WTC11 (cell line): ENCODE measurements at regions not wholly inside any gene's neighbourhood (a gene's known extent, or its start where the extent isn't known, plus 50 kb on each side); places are given as distances from the start of the nearest gene placed in this dataset.

ENCODE experiments used
- ATAC-seq: fragments of 200-7000 bp; cut with Tn5 transposase; 2 replicates; pipeline ENCODE4 v1.10.0; 2021; ENCODE audit warnings: mild to moderate bottlenecking, moderate library complexity
- CTCF ChIA-PET: fragments of 300-600 bp; sonication (Branson Sonifier 250); formaldehyde crosslinking; loops from one replicate; lab custom pipeline; 2021; ENCODE audit warnings: antibody characterized with exemption; lab: Charles Lee
- POLR2A ChIA-PET: fragments of 350-600 bp; sonication (Branson Sonifier 250); formaldehyde crosslinking; loops from one replicate; lab custom pipeline; 2021; ENCODE audit warnings: antibody characterized with exemption; lab: Charles Lee
- DNase-seq: peaks from one replicate; pipeline ENCODE4 v3.0.0; 2021; ENCODE audit warnings: low spot score
- H3K27ac Mint-ChIP-seq: 2 replicates; pipeline ENCODE4 v1.8.0; 2021; ENCODE audit warnings: mixed read lengths
- H3K27me3 Mint-ChIP-seq: 2 replicates; pipeline ENCODE4 v1.8.0; 2021; ENCODE audit warnings: low read depth, mild to moderate bottlenecking, moderate library complexity, mixed read lengths
- H3K36me3 Mint-ChIP-seq: 2 replicates; pipeline ENCODE4 v1.8.0; 2021; ENCODE audit warnings: mixed read lengths
- H3K4me1 Mint-ChIP-seq: 2 replicates; pipeline ENCODE4 v1.8.0; 2022; ENCODE audit warnings: mixed read lengths
- H3K4me3 Mint-ChIP-seq: 2 replicates; pipeline ENCODE4 v1.8.0; 2021; ENCODE audit warnings: mild to moderate bottlenecking, moderate library complexity, mixed read lengths
- H3K9me3 Mint-ChIP-seq: 2 replicates; pipeline ENCODE4 v1.8.0; 2021; ENCODE audit warnings: mixed read lengths
- CBFB ChIP-seq: sonication (generic); formaldehyde crosslinking; IDR thresholded peaks from 2 replicates; pipeline ENCODE4 v1.8.1; 2022; ENCODE audit warnings: mild to moderate bottlenecking, low read depth, missing genetic modification reagents
- ELF4 ChIP-seq: sonication (generic); formaldehyde crosslinking; IDR thresholded peaks from 2 replicates; pipeline ENCODE4 v1.8.1; 2022; ENCODE audit warnings: low read depth, mild to moderate bottlenecking, moderate library complexity, missing genetic modification reagents
- ESRRA ChIP-seq: sonication (generic); formaldehyde crosslinking; IDR thresholded peaks from 2 replicates; pipeline ENCODE4 v1.8.1; 2022; ENCODE audit warnings: mild to moderate bottlenecking, missing genetic modification reagents, borderline replicate concordance
- FOXK1 ChIP-seq: sonication (generic); formaldehyde crosslinking; IDR thresholded peaks from 2 replicates; pipeline ENCODE4 v1.8.0; 2022; ENCODE audit warnings: mild to moderate bottlenecking, moderate library complexity, missing genetic modification reagents
- GABPB1 ChIP-seq: sonication (generic); formaldehyde crosslinking; IDR thresholded peaks from 2 replicates; pipeline ENCODE4 v1.8.1; 2023; ENCODE audit warnings: mild to moderate bottlenecking, missing genetic modification reagents
- GTF2I ChIP-seq: fragments of 250-450 bp; sonication (Bioruptor Pico); conservative IDR thresholded peaks from 2 replicates; pipeline ENCODE4 v1.4.0; 2021; ENCODE audit warnings: mild to moderate bottlenecking
- JAZF1 ChIP-seq: fragments of 250-450 bp; sonication (Bioruptor Pico); IDR thresholded peaks from 2 replicates; pipeline ENCODE4 v1.9.0; 2021; ENCODE audit warnings: moderate library complexity, mild to moderate bottlenecking, inconsistent platforms
- KAT7 ChIP-seq: sonication (generic); formaldehyde crosslinking; IDR thresholded peaks from 2 replicates; pipeline ENCODE4 v1.8.1; 2023; ENCODE audit warnings: missing genetic modification reagents, mild to moderate bottlenecking, borderline replicate concordance
- MXD4 ChIP-seq: fragments of 250-450 bp; sonication (Bioruptor Pico); IDR thresholded peaks from 2 replicates; pipeline ENCODE4 v1.8.0; 2021; ENCODE audit warnings: mild to moderate bottlenecking, moderate library complexity, borderline replicate concordance
- PRRX2 ChIP-seq: fragments of 250-450 bp; sonication (Bioruptor Pico); IDR thresholded peaks from 2 replicates; pipeline ENCODE4 v1.8.0; 2021; ENCODE audit warnings: mild to moderate bottlenecking
- RELA ChIP-seq: sonication (generic); formaldehyde crosslinking; IDR thresholded peaks from 2 replicates; pipeline ENCODE4 v1.8.1; 2022; ENCODE audit warnings: missing genetic modification reagents, mild to moderate bottlenecking, borderline replicate concordance
- SP1 ChIP-seq: sonication (generic); formaldehyde crosslinking; conservative IDR thresholded peaks from 2 replicates; pipeline ENCODE4 v1.8.1; 2022; ENCODE audit warnings: missing genetic modification reagents
- ZNF396 ChIP-seq: fragments of 250-450 bp; sonication (Bioruptor Pico); IDR thresholded peaks from 2 replicates; pipeline ENCODE4 v1.8.0; 2021; ENCODE audit warnings: mild to moderate bottlenecking, moderate library complexity, borderline replicate concordance
- ZNF416 ChIP-seq: fragments of 250-450 bp; sonication (Bioruptor Pico); IDR thresholded peaks from 2 replicates; pipeline ENCODE4 v1.9.0; 2021; ENCODE audit warnings: mild to moderate bottlenecking, inconsistent platforms
- ZNF423 ChIP-seq: fragments of 250-450 bp; sonication (Bioruptor Pico); IDR thresholded peaks from 2 replicates; pipeline ENCODE4 v2.1.2; 2022; ENCODE audit warnings: mild to moderate bottlenecking, moderate library complexity
- ZNF671 ChIP-seq: fragments of 250-450 bp; sonication (Bioruptor Pico); IDR thresholded peaks from 2 replicates; pipeline ENCODE4 v1.8.0; 2021; ENCODE audit warnings: mild to moderate bottlenecking
- TF ChIP-seq, protein P1 (sequence below): sonication (generic); formaldehyde crosslinking; IDR thresholded peaks from 2 replicates; pipeline ENCODE4 v1.8.1; 2022; ENCODE audit warnings: low read depth, mild to moderate bottlenecking, moderate library complexity, missing genetic modification reagents, borderline replicate concordance
- TF ChIP-seq, protein P2 (sequence below): sonication (generic); formaldehyde crosslinking; IDR thresholded peaks from 2 replicates; pipeline ENCODE4 v1.8.1; 2023; ENCODE audit warnings: mild to moderate bottlenecking, missing genetic modification reagents, moderate library complexity
- TF ChIP-seq, protein P3 (sequence below): sonication (generic); formaldehyde crosslinking; IDR thresholded peaks from 2 replicates; pipeline ENCODE4 v1.8.1; 2023; ENCODE audit warnings: mild to moderate bottlenecking, missing genetic modification reagents
- TF ChIP-seq, protein P4 (sequence below): sonication (generic); formaldehyde crosslinking; IDR thresholded peaks from 2 replicates; pipeline ENCODE4 v1.8.0; 2022; ENCODE audit warnings: mild to moderate bottlenecking, missing genetic modification reagents
- TF ChIP-seq, protein P5 (sequence below): sonication (generic); formaldehyde crosslinking; IDR thresholded peaks from 2 replicates; pipeline ENCODE4 v1.8.0; 2023; ENCODE audit warnings: missing genetic modification reagents
- TF ChIP-seq, protein P6 (sequence below): sonication (generic); formaldehyde crosslinking; IDR thresholded peaks from 2 replicates; pipeline ENCODE4 v1.8.1; 2022; ENCODE audit warnings: low read depth, missing genetic modification reagents, borderline replicate concordance
- TF ChIP-seq, protein P7 (sequence below): sonication (generic); formaldehyde crosslinking; IDR thresholded peaks from 2 replicates; pipeline ENCODE4 v1.8.1; 2023; ENCODE audit warnings: mild to moderate bottlenecking, missing genetic modification reagents, moderate library complexity

DNA sequence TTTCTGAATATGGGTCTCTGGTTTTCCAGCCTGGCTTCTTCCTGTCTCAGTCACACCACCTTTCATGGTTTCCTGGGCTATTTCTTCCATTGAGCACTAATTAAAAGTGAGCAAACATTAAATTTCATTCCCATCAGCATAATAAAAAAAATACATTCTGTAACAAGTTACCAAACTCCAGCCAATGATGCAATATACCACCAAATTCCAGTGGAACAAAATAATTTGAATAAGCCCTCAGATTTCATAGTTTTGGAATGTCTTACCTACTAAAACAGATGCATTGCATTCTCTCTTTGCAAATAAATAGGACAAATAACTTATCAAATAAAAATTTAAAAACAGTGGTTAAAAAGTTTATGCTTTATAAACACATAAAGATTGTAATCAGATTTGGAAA is 97.8 kb upstream of the PRDM1 start (continued):
- TF ChIP-seq, protein P1, sequence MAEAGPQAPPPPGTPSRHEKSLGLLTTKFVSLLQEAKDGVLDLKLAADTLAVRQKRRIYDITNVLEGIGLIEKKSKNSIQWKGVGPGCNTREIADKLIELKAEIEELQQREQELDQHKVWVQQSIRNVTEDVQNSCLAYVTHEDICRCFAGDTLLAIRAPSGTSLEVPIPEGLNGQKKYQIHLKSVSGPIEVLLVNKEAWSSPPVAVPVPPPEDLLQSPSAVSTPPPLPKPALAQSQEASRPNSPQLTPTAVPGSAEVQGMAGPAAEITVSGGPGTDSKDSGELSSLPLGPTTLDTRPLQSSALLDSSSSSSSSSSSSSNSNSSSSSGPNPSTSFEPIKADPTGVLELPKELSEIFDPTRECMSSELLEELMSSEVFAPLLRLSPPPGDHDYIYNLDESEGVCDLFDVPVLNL = no peak
- no peak for TF ChIP-seq MXD4 (CRISPR knock-in tag)
- TF ChIP-seq RELA (CRISPR knock-in tag) = no peak
- no peak for TF ChIP-seq PRRX2 (CRISPR knock-in tag)
- TF ChIP-seq ELF4 (CRISPR knock-in tag) = no peak
- no peak for TF ChIP-seq ZNF396 (CRISPR knock-in tag)

DNA sequence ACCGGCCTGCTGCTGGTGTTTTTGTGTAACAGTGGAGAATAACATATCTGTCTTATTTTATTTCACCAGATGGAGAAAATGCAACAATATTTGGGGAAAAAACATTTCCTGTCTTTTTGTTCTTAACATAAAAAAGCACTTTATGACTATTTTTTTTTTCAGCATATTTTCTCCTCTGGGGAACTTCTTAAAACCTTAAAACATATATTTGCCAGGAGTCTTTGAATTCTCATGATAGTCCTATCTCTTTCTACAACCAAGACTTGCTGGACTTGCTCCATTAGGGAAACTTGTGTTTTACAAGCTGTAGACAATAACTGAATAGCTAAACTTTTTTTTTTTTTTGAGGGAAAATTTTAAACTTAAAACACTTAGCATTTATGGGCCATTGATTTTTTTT is 98.6 kb upstream of the PRDM1 start:
- Mint-ChIP-seq H3K9me3 (no peaks in the 10 kb centered on the region), H3K4me3 (no peak overlapping the region), H3K27me3 (peaks cover 100% of the 10 kb centered on the region), H3K4me1 (peaks cover 24% of the 10 kb centered on the region), H3K27ac (no peak overlapping the region), H3K36me3 (no peaks in the 10 kb centered on the region)
- TF ChIP-seq, protein P2, sequence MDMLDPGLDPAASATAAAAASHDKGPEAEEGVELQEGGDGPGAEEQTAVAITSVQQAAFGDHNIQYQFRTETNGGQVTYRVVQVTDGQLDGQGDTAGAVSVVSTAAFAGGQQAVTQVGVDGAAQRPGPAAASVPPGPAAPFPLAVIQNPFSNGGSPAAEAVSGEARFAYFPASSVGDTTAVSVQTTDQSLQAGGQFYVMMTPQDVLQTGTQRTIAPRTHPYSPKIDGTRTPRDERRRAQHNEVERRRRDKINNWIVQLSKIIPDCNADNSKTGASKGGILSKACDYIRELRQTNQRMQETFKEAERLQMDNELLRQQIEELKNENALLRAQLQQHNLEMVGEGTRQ (CRISPR knock-in tag) = no peak
- TF ChIP-seq ZNF423 = no peak
- TF ChIP-seq, protein P3, sequence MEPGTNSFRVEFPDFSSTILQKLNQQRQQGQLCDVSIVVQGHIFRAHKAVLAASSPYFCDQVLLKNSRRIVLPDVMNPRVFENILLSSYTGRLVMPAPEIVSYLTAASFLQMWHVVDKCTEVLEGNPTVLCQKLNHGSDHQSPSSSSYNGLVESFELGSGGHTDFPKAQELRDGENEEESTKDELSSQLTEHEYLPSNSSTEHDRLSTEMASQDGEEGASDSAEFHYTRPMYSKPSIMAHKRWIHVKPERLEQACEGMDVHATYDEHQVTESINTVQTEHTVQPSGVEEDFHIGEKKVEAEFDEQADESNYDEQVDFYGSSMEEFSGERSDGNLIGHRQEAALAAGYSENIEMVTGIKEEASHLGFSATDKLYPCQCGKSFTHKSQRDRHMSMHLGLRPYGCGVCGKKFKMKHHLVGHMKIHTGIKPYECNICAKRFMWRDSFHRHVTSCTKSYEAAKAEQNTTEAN (CRISPR knock-in tag) = no peak
- no peak for TF ChIP-seq FOXK1 (CRISPR knock-in tag)
- TF ChIP-seq, protein P4, sequence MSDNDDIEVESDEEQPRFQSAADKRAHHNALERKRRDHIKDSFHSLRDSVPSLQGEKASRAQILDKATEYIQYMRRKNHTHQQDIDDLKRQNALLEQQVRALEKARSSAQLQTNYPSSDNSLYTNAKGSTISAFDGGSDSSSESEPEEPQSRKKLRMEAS (CRISPR knock-in tag) = no peak
- no peak for TF ChIP-seq GABPB1 (CRISPR knock-in tag)
- TF ChIP-seq ESRRA = no peak
- no peak for TF ChIP-seq KAT7
- no peak for TF ChIP-seq JAZF1
- no peak for TF ChIP-seq ZNF671 (CRISPR knock-in tag)
- TF ChIP-seq, protein P5, sequence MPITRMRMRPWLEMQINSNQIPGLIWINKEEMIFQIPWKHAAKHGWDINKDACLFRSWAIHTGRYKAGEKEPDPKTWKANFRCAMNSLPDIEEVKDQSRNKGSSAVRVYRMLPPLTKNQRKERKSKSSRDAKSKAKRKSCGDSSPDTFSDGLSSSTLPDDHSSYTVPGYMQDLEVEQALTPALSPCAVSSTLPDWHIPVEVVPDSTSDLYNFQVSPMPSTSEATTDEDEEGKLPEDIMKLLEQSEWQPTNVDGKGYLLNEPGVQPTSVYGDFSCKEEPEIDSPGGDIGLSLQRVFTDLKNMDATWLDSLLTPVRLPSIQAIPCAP (CRISPR knock-in tag) = no peak
- no peak for TF ChIP-seq ZNF416 (CRISPR knock-in tag)
- TF ChIP-seq, protein P6, sequence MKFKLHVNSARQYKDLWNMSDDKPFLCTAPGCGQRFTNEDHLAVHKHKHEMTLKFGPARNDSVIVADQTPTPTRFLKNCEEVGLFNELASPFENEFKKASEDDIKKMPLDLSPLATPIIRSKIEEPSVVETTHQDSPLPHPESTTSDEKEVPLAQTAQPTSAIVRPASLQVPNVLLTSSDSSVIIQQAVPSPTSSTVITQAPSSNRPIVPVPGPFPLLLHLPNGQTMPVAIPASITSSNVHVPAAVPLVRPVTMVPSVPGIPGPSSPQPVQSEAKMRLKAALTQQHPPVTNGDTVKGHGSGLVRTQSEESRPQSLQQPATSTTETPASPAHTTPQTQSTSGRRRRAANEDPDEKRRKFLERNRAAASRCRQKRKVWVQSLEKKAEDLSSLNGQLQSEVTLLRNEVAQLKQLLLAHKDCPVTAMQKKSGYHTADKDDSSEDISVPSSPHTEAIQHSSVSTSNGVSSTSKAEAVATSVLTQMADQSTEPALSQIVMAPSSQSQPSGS (CRISPR knock-in tag) = no peak
- TF ChIP-seq CBFB (CRISPR knock-in tag) = no peak
- TF ChIP-seq, protein P1 = no peak
- TF ChIP-seq SP1 (CRISPR knock-in tag) = no peak
- TF ChIP-seq, protein P7, sequence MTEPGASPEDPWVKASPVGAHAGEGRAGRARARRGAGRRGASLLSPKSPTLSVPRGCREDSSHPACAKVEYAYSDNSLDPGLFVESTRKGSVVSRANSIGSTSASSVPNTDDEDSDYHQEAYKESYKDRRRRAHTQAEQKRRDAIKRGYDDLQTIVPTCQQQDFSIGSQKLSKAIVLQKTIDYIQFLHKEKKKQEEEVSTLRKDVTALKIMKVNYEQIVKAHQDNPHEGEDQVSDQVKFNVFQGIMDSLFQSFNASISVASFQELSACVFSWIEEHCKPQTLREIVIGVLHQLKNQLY (CRISPR knock-in tag) = no peak
- no peak for TF ChIP-seq GTF2I
- DNase-seq (no peak), ATAC-seq (no peak)
- ChIA-PET CTCF (no interaction called here), POLR2A (no interaction called here)
